ENCODE measurements at regions not wholly inside any gene's neighbourhood (a gene's known extent, or its start where the extent isn't known, plus 50 kb on each side); places are given as distances from the start of the nearest gene placed in this dataset.

DNA sequence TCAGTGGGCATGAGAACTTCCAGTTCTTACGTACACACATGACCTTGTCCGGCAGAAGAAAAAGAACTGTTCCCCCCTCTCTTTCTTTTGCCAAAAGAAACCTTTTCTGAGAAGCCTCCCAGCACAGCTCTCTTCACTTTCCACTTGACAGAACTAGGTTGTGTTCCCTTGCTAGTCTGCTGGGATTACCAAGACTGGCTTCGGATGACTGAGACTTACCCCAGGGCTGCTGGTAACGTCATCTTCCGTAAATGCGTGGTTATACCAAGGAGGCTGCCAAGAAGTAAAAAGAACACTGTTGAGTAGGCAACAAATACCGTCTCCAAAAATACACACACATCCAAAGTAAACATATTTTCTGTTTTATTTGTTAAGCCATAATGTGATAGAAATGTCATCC lies 908.2 kb downstream of the EFNB2 start:
- Histone ChIP-seq H3K36me3 (ENCODE audit: control insufficient read depth in 1 of 2, insufficient read depth in 2 of 2, low read length in 2 of 2) (no peaks in the 10 kb centered on the region), H3K27me3 (ENCODE audit: insufficient read depth, low read length) (no peaks in the 10 kb centered on the region), H3K4me3 (replicated peaks in 1 of 2; ENCODE audit: low read depth in 1 of 2, low read length in 2 of 2) (no peak overlapping the region), H3K9ac (ENCODE audit: low read length) (no peak overlapping the region), H2AFZ (ENCODE audit: low read depth, low read length, poor library complexity, severe bottlenecking) (no peak overlapping the region), H3K9me2 (ENCODE audit: insufficient read depth) (no peaks in the 10 kb centered on the region), H3K4me2 (ENCODE audit: low read length) (no peak overlapping the region), H3K9me3 (ENCODE audit: control insufficient read depth in 1 of 2, insufficient read depth in 1 of 2, low read depth in 1 of 2, low read length in 2 of 2) (no peaks in the 10 kb centered on the region), H3K79me2 (ENCODE audit: insufficient read depth, low read length) (no peaks in the 10 kb centered on the region), H4K20me1 (ENCODE audit: insufficient read depth) (no peaks in the 10 kb centered on the region), H3K4me1 (ENCODE audit: control insufficient read depth in 1 of 2, insufficient read depth in 2 of 2, low read length in 2 of 2) (no peaks in the 10 kb centered on the region), H3K27ac (ENCODE audit: low read depth, low read length) (no peak overlapping the region)
- TF ChIP-seq ZFX (IDR thresholded peaks at IDR 0.05) = no peak
- TF ChIP-seq FOSL1 (IDR thresholded peaks at IDR 0.05; ENCODE audit: low read depth) = no peak
- TF ChIP-seq SP1 (IDR thresholded peaks at IDR 0.05; ENCODE audit: low read depth) = no peak
- TF ChIP-seq EGR1 (IDR thresholded peaks at IDR 0.05; ENCODE audit: low read depth) = no peak
- no peak for TF ChIP-seq JUND (IDR thresholded peaks at IDR 0.05)
- TF ChIP-seq, protein P1, sequence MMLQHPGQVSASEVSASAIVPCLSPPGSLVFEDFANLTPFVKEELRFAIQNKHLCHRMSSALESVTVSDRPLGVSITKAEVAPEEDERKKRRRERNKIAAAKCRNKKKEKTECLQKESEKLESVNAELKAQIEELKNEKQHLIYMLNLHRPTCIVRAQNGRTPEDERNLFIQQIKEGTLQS (IDR thresholded peaks at IDR 0.05) = no peak
- TF ChIP-seq, protein P2, sequence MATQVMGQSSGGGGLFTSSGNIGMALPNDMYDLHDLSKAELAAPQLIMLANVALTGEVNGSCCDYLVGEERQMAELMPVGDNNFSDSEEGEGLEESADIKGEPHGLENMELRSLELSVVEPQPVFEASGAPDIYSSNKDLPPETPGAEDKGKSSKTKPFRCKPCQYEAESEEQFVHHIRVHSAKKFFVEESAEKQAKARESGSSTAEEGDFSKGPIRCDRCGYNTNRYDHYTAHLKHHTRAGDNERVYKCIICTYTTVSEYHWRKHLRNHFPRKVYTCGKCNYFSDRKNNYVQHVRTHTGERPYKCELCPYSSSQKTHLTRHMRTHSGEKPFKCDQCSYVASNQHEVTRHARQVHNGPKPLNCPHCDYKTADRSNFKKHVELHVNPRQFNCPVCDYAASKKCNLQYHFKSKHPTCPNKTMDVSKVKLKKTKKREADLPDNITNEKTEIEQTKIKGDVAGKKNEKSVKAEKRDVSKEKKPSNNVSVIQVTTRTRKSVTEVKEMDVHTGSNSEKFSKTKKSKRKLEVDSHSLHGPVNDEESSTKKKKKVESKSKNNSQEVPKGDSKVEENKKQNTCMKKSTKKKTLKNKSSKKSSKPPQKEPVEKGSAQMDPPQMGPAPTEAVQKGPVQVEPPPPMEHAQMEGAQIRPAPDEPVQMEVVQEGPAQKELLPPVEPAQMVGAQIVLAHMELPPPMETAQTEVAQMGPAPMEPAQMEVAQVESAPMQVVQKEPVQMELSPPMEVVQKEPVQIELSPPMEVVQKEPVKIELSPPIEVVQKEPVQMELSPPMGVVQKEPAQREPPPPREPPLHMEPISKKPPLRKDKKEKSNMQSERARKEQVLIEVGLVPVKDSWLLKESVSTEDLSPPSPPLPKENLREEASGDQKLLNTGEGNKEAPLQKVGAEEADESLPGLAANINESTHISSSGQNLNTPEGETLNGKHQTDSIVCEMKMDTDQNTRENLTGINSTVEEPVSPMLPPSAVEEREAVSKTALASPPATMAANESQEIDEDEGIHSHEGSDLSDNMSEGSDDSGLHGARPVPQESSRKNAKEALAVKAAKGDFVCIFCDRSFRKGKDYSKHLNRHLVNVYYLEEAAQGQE (IDR thresholded peaks at IDR 0.05; ENCODE audit: low read depth) = no peak
- no peak for TF ChIP-seq CBX3 (IDR thresholded peaks at IDR 0.05; ENCODE audit: low read depth)
- no peak for TF ChIP-seq TCF7L2 (IDR thresholded peaks at IDR 0.05; ENCODE audit: borderline replicate concordance, extremely low read depth, insufficient read depth, insufficient read length)
- no peak for TF ChIP-seq SRF (IDR thresholded peaks at IDR 0.05; ENCODE audit: low read depth)
- TF ChIP-seq MAX (IDR thresholded peaks at IDR 0.05) = no peak
- TF ChIP-seq EZH2phosphoT487 (IDR thresholded peaks at IDR 0.05; ENCODE audit: borderline replicate concordance) = no peak
- TF ChIP-seq ZBTB33 (IDR thresholded peaks at IDR 0.05; ENCODE audit: extremely low read depth, insufficient replicate concordance, low read length) = no peak
- no peak for TF ChIP-seq RAD21 (IDR thresholded peaks at IDR 0.05; ENCODE audit: low read depth)
- TF ChIP-seq CEBPB (IDR thresholded peaks at IDR 0.05; ENCODE audit: low read depth) = no peak
- no peak for TF ChIP-seq ELF1 (IDR thresholded peaks at IDR 0.05; ENCODE audit: borderline replicate concordance, low read depth)
- TF ChIP-seq ZNF274 (IDR thresholded peaks at IDR 0.05; ENCODE audit: low read depth, low read length) = no peak
- TF ChIP-seq POLR2AphosphoS5 (IDR thresholded peaks at IDR 0.05; ENCODE audit: low read depth, low read length) = no peak
- BruUV-seq (replicated peaks) = no TSS peak
- ChIA-PET CTCF (no interaction called here), POLR2A (no interaction called here), RAD21 (ENCODE audit: low non-redundant PET in 1 of 2, low total read pairs in 2 of 2, uncharacterized antibody in 2 of 2, unreplicated experiment in 2 of 2) (no interaction called here)
- intact Hi-C loops (cut with micrococcal nuclease) = no loop called here
- no peak for DNase-seq (ENCODE audit: low read depth, low spot score)
- no peak for ATAC-seq

Data from HCT116 (cell line).